ENCODE measurements at regions not wholly inside any gene's neighbourhood (a gene's known extent, or its start where the extent isn't known, plus 50 kb on each side); places are given as distances from the start of the nearest gene placed in this dataset.

DNA sequence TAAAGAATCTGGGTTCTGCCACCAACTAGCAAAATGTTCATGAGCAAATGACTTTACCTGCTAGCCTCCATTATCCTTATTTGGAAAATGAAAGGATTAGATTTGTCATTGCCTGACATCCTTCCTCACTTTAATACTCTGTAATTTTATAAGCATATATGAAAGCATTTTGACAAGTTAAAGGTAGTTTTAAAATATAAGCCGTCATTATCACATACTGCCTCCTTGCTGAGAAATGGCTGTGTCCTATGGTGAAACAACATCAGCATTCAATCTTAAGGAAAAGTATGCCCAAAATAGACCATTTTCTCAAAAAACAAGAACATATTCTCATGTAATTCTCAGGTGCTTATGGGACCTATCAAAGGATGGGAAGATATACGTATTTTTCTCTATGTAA is 461.2 kb downstream of the SUCLG1 start:
- Histone ChIP-seq H3K9me2 (ENCODE audit: low read depth, low read length) (no peaks in the 10 kb centered on the region; the same call in 1 of the 2 replicates), H3K79me2 (ENCODE audit: insufficient read depth, low read length) (no peaks in the 10 kb centered on the region), H4K20me1 (ENCODE audit: insufficient read depth, low read length) (no peaks in the 10 kb centered on the region), H2AFZ (ENCODE audit: low read length) (no peak overlapping the region), H3K36me3 (ENCODE audit: insufficient read depth, low read length) (no peaks in the 10 kb centered on the region), H3K4me1 (ENCODE audit: insufficient read depth, low read length, severe bottlenecking) (no peaks in the 10 kb centered on the region), H3K9me3 (ENCODE audit: low read length) (no peaks in the 10 kb centered on the region), H3K4me3 (ENCODE audit: low read depth, low read length, poor library complexity, severe bottlenecking) (no peak overlapping the region), H3F3A (ENCODE audit: insufficient read depth, low read length) (no peaks in the 10 kb centered on the region), H3K4me2 (ENCODE audit: low read length) (no peak overlapping the region), H3K9ac (ENCODE audit: low read length) (no peak overlapping the region), H3K27me3 (ENCODE audit: insufficient read depth, low read length) (no peaks in the 10 kb centered on the region), H3K27ac (ENCODE audit: low read depth, low read length, poor library complexity, severe bottlenecking) (no peak overlapping the region)
- TF ChIP-seq, protein P1, sequence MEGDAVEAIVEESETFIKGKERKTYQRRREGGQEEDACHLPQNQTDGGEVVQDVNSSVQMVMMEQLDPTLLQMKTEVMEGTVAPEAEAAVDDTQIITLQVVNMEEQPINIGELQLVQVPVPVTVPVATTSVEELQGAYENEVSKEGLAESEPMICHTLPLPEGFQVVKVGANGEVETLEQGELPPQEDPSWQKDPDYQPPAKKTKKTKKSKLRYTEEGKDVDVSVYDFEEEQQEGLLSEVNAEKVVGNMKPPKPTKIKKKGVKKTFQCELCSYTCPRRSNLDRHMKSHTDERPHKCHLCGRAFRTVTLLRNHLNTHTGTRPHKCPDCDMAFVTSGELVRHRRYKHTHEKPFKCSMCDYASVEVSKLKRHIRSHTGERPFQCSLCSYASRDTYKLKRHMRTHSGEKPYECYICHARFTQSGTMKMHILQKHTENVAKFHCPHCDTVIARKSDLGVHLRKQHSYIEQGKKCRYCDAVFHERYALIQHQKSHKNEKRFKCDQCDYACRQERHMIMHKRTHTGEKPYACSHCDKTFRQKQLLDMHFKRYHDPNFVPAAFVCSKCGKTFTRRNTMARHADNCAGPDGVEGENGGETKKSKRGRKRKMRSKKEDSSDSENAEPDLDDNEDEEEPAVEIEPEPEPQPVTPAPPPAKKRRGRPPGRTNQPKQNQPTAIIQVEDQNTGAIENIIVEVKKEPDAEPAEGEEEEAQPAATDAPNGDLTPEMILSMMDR (IDR thresholded peaks at IDR 0.05; ENCODE audit: low read length), result no peak
- no peak for TF ChIP-seq EZH2 (IDR thresholded peaks at IDR 0.05; ENCODE audit: borderline replicate concordance, low read length)

DNA sequence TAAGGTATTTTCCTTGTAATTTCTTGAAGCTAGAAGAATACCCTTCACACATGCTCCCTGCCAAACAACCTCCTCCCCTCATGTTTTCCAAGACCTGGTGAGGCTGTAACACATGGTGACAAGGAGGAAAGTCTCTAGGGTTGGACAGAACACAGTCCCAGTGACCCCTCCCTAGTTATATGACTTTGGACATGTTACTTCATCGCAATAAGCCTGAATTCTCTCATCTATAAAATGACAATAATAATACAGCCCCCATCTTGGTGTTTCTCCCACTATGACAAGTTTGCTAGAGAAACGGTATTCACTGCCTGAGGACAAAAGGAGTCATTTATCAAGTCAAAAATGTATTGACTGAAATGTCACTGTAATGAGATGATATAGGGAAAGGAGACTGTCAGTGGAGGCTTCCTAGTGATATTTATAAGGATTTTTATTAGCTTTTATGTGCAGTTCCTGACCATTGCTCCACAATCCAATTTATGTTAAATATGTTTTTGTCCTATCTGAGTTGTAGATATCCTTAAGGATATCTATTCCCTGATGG is 464.4 kb downstream of the SUCLG1 start:
- no peaks in the 10 kb centered on the region for H4K20me1 ChIP-seq (ENCODE audit: insufficient read depth, low read length)
- no peaks in the 10 kb centered on the region for H3K9me2 ChIP-seq (ENCODE audit: low read depth, low read length)
- no peaks in the 10 kb centered on the region for H3K36me3 ChIP-seq (ENCODE audit: insufficient read depth, low read length)
- H3K9ac ChIP-seq (ENCODE audit: low read length), result no peak overlapping the region
- H3K79me2 ChIP-seq (ENCODE audit: insufficient read depth, low read length), result no peaks in the 10 kb centered on the region
- H3K4me3 ChIP-seq (ENCODE audit: low read depth, low read length, poor library complexity, severe bottlenecking), result no peak overlapping the region
- H3K27me3 ChIP-seq (ENCODE audit: insufficient read depth, low read length), result no peaks in the 10 kb centered on the region
- no peaks in the 10 kb centered on the region for H3K4me1 ChIP-seq (ENCODE audit: insufficient read depth, low read length, severe bottlenecking)
- H2AFZ ChIP-seq (ENCODE audit: low read length), result no peak overlapping the region
- TF ChIP-seq, protein P1 (IDR thresholded peaks at IDR 0.05; ENCODE audit: low read length), result no peak
- H3F3A ChIP-seq (ENCODE audit: insufficient read depth, low read length), result no peaks in the 10 kb centered on the region
- no peaks in the 10 kb centered on the region for H3K9me3 ChIP-seq (ENCODE audit: low read length)
- no peak overlapping the region for H3K27ac ChIP-seq (ENCODE audit: low read depth, low read length, poor library complexity, severe bottlenecking)
- no peak overlapping the region for H3K4me2 ChIP-seq (ENCODE audit: low read length)

DNA sequence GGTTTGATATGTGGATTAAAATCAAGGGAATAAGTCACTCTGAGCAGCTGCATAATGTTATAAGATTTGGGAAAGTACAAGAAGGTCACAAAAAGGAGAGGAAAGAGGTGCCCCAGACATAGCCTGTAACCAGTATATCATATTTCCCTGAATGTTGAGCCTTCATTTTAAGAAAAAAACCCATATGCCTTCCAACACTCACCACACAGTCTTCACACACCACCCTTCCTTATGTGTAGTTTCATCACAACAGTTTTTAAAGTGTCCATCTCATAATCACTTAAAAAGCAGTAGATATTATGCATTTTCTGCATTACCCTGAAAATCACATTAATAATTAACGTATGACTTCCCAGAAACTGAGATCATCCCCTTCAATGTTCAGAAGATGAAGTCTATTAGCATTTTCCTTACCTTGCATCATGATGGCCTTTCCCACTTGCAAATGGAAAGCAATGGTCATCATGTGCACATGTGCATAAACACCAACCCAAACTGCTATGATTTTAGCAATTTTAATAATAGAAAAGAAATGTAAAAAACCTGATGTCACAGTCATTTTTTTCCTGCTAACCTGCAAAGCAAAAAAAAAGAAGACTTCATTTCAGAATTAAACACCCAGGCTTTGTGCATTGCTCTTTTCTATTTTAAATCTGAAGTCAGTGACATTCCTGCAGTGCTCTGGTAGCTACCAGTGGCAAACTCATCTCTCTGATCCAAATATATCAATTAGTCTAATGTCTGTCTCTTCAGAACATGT is 465.0 kb downstream of the SUCLG1 start:
- Histone ChIP-seq H3K4me3 (ENCODE audit: low read depth, low read length, poor library complexity, severe bottlenecking) (no peak overlapping the region), H3K36me3 (ENCODE audit: insufficient read depth, low read length) (no peaks in the 10 kb centered on the region), H3K9me2 (ENCODE audit: low read depth, low read length) (no peaks in the 10 kb centered on the region), H2AFZ (ENCODE audit: low read length) (no peak overlapping the region), H4K20me1 (ENCODE audit: insufficient read depth, low read length) (no peaks in the 10 kb centered on the region), H3K9ac (ENCODE audit: low read length) (no peak overlapping the region), H3K79me2 (ENCODE audit: insufficient read depth, low read length) (no peaks in the 10 kb centered on the region), H3K4me2 (ENCODE audit: low read length) (no peak overlapping the region), H3K27me3 (ENCODE audit: insufficient read depth, low read length) (no peaks in the 10 kb centered on the region), H3K4me1 (ENCODE audit: insufficient read depth, low read length, severe bottlenecking) (no peaks in the 10 kb centered on the region), H3F3A (ENCODE audit: insufficient read depth, low read length) (no peaks in the 10 kb centered on the region), H3K27ac (ENCODE audit: low read depth, low read length, poor library complexity, severe bottlenecking) (no peak overlapping the region), H3K9me3 (ENCODE audit: low read length) (no peaks in the 10 kb centered on the region)
- TF ChIP-seq EZH2 (IDR thresholded peaks at IDR 0.05; ENCODE audit: borderline replicate concordance, low read length), result no peak
- TF ChIP-seq, protein P1 (IDR thresholded peaks at IDR 0.05; ENCODE audit: low read length), result no peak
